Glutamatergic neuron (in vitro differentiated cells): ENCODE measurements at regions not wholly inside any gene's neighbourhood (a gene's known extent, or its start where the extent isn't known, plus 50 kb on each side); places are given as distances from the start of the nearest gene placed in this dataset.

ENCODE experiments used
- DNase-seq: peaks from one replicate; pipeline ENCODE4 v3.0.0; 2022
- H3K27ac Mint-ChIP-seq: one replicate; pipeline ENCODE4 v1.8.0; 2020; ENCODE audit warnings: mild to moderate bottlenecking, mixed read lengths, inconsistent platforms; ENCODE audit not compliant: unreplicated experiment
- H3K27me3 Mint-ChIP-seq: one replicate; pipeline ENCODE4 v1.8.0; 2020; ENCODE audit warnings: mild to moderate bottlenecking, moderate library complexity, mixed read lengths, inconsistent platforms; ENCODE audit not compliant: unreplicated experiment
- H3K36me3 Mint-ChIP-seq: one replicate; pipeline ENCODE4 v1.8.0; 2020; ENCODE audit warnings: mild to moderate bottlenecking, mixed read lengths, inconsistent platforms; ENCODE audit not compliant: unreplicated experiment
- H3K4me1 Mint-ChIP-seq: one replicate; pipeline ENCODE4 v1.8.0; 2020; ENCODE audit warnings: mild to moderate bottlenecking, low read depth, mixed read lengths, inconsistent platforms; ENCODE audit not compliant: unreplicated experiment
- H3K4me3 Mint-ChIP-seq: one replicate; pipeline ENCODE4 v1.8.0; 2020; ENCODE audit warnings: mild to moderate bottlenecking, mixed read lengths, inconsistent platforms; ENCODE audit not compliant: unreplicated experiment
- H3K9me3 Mint-ChIP-seq: one replicate; pipeline ENCODE4 v1.8.0; 2020; ENCODE audit warnings: mild to moderate bottlenecking, moderate library complexity, mixed read lengths, inconsistent platforms; ENCODE audit not compliant: unreplicated experiment
- TF ChIP-seq, protein P1 (sequence below): fragments of 200-600 bp; sonication (generic); IDR thresholded peaks from one replicate; pipeline ENCODE4 v1.5.0; 2021; ENCODE audit not compliant: partially characterized antibody, unreplicated experiment

DNA sequence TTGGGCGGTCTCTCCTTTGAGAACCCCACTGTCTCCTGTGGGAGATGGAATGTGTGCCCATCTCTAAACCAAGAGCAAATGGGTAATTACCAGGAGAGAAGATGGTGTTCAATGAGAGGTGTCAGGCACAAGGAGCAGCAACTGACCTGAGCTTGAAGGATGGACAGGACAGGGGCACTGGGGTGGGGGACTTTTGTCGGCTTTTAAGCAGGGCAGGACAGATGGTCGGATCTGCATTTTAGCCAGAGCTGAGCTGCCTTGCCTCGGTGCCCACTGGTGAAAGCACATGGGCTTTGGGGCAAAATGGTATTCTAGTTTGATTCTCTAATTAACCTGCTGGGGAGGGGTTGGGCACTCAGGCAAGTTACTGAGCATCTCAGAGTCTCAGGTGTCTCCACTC is 98.0 kb downstream of the INHBB start:
- H3K27me3 Mint-ChIP-seq: peaks cover 24% of the 10 kb centered on the region
- TF ChIP-seq, protein P1, sequence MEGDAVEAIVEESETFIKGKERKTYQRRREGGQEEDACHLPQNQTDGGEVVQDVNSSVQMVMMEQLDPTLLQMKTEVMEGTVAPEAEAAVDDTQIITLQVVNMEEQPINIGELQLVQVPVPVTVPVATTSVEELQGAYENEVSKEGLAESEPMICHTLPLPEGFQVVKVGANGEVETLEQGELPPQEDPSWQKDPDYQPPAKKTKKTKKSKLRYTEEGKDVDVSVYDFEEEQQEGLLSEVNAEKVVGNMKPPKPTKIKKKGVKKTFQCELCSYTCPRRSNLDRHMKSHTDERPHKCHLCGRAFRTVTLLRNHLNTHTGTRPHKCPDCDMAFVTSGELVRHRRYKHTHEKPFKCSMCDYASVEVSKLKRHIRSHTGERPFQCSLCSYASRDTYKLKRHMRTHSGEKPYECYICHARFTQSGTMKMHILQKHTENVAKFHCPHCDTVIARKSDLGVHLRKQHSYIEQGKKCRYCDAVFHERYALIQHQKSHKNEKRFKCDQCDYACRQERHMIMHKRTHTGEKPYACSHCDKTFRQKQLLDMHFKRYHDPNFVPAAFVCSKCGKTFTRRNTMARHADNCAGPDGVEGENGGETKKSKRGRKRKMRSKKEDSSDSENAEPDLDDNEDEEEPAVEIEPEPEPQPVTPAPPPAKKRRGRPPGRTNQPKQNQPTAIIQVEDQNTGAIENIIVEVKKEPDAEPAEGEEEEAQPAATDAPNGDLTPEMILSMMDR: no peak
- H3K36me3 Mint-ChIP-seq: no peaks in the 10 kb centered on the region
- H3K27ac Mint-ChIP-seq: no peak overlapping the region
- peaks cover 7% of the 10 kb centered on the region for H3K9me3 Mint-ChIP-seq
- H3K4me3 Mint-ChIP-seq: no peak overlapping the region
- DNase-seq: no peak
- H3K4me1 Mint-ChIP-seq: peaks cover 2% of the 10 kb centered on the region

GRCh38 chr2:120444691-120445240 is 98.8 kb downstream of the INHBB start:
- DNase-seq: no peak
- Mint-ChIP-seq H3K4me1 (peaks cover 2% of the 10 kb centered on the region), H3K9me3 (peaks cover 7% of the 10 kb centered on the region), H3K27ac (no peak overlapping the region), H3K36me3 (no peaks in the 10 kb centered on the region), H3K4me3 (no peak overlapping the region), H3K27me3 (peaks cover 21% of the 10 kb centered on the region)
- TF ChIP-seq, protein P1: no peak

DNA sequence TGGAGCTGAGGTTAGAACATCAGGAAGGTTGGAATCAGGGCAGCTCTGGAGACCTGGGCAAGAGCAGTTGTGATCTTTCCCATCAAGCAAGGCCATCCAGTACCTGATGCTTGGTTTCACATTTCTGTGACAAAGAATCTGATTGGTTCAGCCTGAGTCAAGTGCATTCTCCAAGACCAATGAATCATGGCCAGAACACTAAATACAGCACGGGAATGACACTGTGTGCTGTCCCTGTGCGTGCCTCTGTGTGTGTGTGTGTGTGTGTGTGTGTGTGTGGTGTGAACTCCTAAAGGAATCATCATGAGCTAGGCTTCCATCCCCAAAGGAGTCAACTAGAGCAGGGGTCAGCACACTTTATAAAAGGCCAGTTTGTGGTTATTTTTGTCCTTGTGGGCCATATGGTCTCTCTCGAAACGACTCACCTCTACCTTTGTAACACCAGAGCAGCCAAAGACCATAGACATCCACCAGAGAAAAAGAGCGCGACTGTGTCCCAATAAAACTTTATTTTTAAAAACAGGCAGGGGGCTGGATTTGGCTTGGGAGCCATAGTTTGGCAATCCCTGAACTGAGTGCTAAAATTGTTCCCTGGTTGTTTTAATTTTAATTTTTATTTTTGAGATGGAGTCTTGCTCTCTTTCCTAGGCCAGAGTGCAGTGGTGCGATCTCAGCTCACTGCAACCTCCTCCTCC is 99.7 kb downstream of the INHBB start:
- Mint-ChIP-seq H3K4me1 (peaks cover 2% of the 10 kb centered on the region), H3K27ac (no peak overlapping the region), H3K9me3 (peaks cover 7% of the 10 kb centered on the region), H3K27me3 (peaks cover 16% of the 10 kb centered on the region), H3K4me3 (no peak overlapping the region), H3K36me3 (no peaks in the 10 kb centered on the region)
- no peak for DNase-seq
- TF ChIP-seq, protein P1: no peak

DNA sequence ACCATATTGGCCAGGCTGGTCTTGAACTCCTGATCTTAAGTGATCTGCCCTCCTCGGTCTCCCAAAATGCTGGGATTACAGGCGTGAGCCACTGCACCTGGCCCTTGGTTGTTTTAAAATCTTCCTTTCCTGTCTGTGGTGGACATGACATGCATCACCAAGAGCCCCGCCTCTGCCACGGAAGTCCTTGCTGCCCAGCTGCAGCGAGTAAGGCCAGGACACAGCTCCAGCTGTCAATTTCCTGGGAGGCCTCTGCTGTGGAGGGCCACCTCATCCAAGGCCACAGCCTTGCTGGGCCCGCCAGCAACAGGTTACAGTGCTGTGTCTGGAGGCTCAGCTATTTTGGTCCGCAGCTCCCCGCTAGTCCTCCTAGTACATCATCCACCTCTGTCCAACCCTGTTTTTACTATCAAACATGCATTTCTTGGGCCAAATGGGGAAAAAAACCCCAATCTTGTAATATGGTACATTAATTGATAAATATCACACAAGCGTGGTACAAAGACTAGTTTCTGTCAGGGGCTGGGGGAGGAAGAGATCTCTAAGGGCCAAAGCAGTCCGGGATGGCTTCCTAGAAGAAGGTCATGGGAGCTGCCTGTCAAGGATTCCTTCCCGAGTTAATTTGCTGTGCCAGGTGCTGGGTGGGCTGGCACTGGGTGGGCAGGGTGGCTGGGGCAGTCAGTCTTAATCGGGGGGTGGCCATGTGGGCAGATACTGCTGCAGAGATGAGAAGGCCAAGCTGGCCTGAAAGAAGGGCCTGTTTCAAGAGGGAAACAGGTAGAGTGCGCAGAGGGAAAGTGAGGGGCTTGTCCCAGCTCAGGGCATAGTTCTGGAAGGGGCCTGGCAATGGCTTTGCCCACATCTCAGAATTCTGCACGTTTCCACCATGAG is 100.5 kb downstream of the INHBB start:
- no peaks in the 10 kb centered on the region for H3K36me3 Mint-ChIP-seq
- peaks cover 6% of the 10 kb centered on the region for H3K9me3 Mint-ChIP-seq
- DNase-seq: no peak
- no peak overlapping the region for H3K4me3 Mint-ChIP-seq
- H3K27ac Mint-ChIP-seq: no peak overlapping the region
- H3K27me3 Mint-ChIP-seq: peaks cover 14% of the 10 kb centered on the region
- no peaks in the 10 kb centered on the region for H3K4me1 Mint-ChIP-seq
- TF ChIP-seq, protein P1: no peak
